ENCODE measurements at regions not wholly inside any gene's neighbourhood (a gene's known extent, or its start where the extent isn't known, plus 50 kb on each side); places are given as distances from the start of the nearest gene placed in this dataset.

- TF ChIP-seq CTCF (conservative IDR thresholded peaks at IDR 0.05): no peak
- no peak for TF ChIP-seq EZH2 (IDR thresholded peaks at IDR 0.05; ENCODE audit: low read depth)
These were observed 878.5 kb downstream of the PCDH18 start for GRCh38 chr4:136653640-136654406.

All from PC-9 (cell line).